Sigmoid colon (tissue), 3 donors: ENCODE measurements at regions not wholly inside any gene's neighbourhood (a gene's known extent, or its start where the extent isn't known, plus 50 kb on each side); places are given as distances from the start of the nearest gene placed in this dataset.

Source experiments
- CTCF ChIP-seq, 4 experiments: fragments of 450-650 bp in 3 of 4; fragments of 200-600 bp in 1 of 4; IDR thresholded peaks; one replicate each; pipeline ENCODE4 v1.5.1; 2016 to 2019; ENCODE audit warnings: antibody characterized with exemption in 4 of 4, mild to moderate bottlenecking in 3 of 4, moderate library complexity in 2 of 4
- POLR2A ChIP-seq, 2 donors: fragments of 450-650 bp; IDR thresholded peaks; one replicate each; pipeline ENCODE4 v1.6.1; 2016; ENCODE audit warnings: antibody characterized with exemption in 2 of 2, mild to moderate bottlenecking in 2 of 2, moderate library complexity in 2 of 2

- no peak for TF ChIP-seq POLR2A (IDR thresholded peaks at IDR 0.05)
- peak in 1 of 4 experiments; percentile 13 for TF ChIP-seq CTCF (IDR thresholded peaks at IDR 0.05)
Measured at GRCh38 chr17:53191878-53192277, 630.8 kb upstream of the KIF2B start.
